Breast epithelium (tissue), 3 donors: ENCODE measurements at regions not wholly inside any gene's neighbourhood (a gene's known extent, or its start where the extent isn't known, plus 50 kb on each side); places are given as distances from the start of the nearest gene placed in this dataset.

Source experiments
- POLR2A ChIP-seq: fragments of 450-650 bp; IDR thresholded peaks from one replicate; pipeline ENCODE4 v1.6.1; 2016; ENCODE audit warnings: antibody characterized with exemption, mild to moderate bottlenecking, moderate library complexity
- POLR2AphosphoS5 ChIP-seq, 3 donors: sonication (generic); formaldehyde crosslinking; IDR thresholded peaks; one replicate each; pipeline ENCODE4 v1.6.1; 2017; ENCODE audit warnings: antibody characterized with exemption in 3 of 3
- TF ChIP-seq, protein P1 (sequence below), 3 donors: fragments of 450-650 bp; IDR thresholded peaks; one replicate each; pipeline ENCODE4 v1.5.1; 2016 to 2017; ENCODE audit warnings: antibody characterized with exemption in 3 of 3, mild to moderate bottlenecking in 3 of 3, moderate library complexity in 3 of 3

DNA sequence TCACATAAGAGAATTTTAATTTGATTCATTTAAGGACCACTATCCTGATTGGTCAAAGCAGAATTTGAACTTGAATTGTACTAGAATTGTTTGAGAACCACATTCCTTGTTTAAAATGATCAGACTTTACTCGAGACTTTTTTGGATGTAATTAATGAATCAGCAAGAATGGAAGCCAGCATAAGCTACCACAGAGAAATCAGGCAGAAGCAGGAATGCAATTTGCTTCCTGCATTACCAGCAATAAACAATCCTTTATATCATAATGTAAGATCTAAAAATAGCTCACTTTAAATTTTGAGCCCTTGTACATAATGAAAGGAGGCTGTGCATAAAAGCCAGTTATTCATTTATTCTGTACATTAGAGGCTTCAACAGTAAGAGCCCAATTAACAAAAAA, 119.8 kb upstream of the BACE2 start:
- TF ChIP-seq, protein P1, sequence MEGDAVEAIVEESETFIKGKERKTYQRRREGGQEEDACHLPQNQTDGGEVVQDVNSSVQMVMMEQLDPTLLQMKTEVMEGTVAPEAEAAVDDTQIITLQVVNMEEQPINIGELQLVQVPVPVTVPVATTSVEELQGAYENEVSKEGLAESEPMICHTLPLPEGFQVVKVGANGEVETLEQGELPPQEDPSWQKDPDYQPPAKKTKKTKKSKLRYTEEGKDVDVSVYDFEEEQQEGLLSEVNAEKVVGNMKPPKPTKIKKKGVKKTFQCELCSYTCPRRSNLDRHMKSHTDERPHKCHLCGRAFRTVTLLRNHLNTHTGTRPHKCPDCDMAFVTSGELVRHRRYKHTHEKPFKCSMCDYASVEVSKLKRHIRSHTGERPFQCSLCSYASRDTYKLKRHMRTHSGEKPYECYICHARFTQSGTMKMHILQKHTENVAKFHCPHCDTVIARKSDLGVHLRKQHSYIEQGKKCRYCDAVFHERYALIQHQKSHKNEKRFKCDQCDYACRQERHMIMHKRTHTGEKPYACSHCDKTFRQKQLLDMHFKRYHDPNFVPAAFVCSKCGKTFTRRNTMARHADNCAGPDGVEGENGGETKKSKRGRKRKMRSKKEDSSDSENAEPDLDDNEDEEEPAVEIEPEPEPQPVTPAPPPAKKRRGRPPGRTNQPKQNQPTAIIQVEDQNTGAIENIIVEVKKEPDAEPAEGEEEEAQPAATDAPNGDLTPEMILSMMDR (IDR thresholded peaks at IDR 0.05), result no peak
- TF ChIP-seq POLR2A (no peak), POLR2AphosphoS5 (IDR thresholded peaks at IDR 0.05) (no peak)
